ENCODE measurements at regions not wholly inside any gene's neighbourhood (a gene's known extent, or its start where the extent isn't known, plus 50 kb on each side); places are given as distances from the start of the nearest gene placed in this dataset.

DNA sequence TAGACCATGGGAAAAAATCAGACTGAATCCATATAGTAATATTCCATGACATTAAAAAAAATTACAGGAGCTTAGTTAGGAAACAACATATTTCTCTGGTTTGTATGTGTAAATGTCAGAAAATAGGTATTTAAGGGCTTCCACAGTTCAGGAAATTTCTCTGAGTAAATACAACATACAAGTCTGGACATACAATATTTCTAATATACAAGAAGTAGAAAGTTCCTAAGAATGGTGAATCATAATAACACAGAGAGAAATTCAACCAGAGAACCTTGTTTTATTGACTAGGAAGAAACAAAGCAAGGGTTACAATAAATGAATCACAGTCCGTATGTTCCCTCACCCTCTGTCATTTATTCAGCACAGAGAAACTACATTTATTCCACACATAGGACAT is 532.7 kb upstream of the FAT3 start:
- TF ChIP-seq, protein P1, sequence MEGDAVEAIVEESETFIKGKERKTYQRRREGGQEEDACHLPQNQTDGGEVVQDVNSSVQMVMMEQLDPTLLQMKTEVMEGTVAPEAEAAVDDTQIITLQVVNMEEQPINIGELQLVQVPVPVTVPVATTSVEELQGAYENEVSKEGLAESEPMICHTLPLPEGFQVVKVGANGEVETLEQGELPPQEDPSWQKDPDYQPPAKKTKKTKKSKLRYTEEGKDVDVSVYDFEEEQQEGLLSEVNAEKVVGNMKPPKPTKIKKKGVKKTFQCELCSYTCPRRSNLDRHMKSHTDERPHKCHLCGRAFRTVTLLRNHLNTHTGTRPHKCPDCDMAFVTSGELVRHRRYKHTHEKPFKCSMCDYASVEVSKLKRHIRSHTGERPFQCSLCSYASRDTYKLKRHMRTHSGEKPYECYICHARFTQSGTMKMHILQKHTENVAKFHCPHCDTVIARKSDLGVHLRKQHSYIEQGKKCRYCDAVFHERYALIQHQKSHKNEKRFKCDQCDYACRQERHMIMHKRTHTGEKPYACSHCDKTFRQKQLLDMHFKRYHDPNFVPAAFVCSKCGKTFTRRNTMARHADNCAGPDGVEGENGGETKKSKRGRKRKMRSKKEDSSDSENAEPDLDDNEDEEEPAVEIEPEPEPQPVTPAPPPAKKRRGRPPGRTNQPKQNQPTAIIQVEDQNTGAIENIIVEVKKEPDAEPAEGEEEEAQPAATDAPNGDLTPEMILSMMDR (IDR thresholded peaks at IDR 0.05) = no peak
- no peak for TF ChIP-seq POLR2A (IDR thresholded peaks at IDR 0.05)
